Ishikawa (cell line): ENCODE measurements at regions not wholly inside any gene's neighbourhood (a gene's known extent, or its start where the extent isn't known, plus 50 kb on each side); places are given as distances from the start of the nearest gene placed in this dataset.

ENCODE experiments used
- EP300 ChIP-seq: IDR thresholded peaks from 2 replicates; pipeline ENCODE4 v1.6.1; 2012; ENCODE audit warnings: borderline replicate concordance
- FOXM1 ChIP-seq: IDR thresholded peaks from 2 replicates; pipeline ENCODE4 v1.6.1; 2012; ENCODE audit warnings: low read depth, borderline replicate concordance
- TAF1 ChIP-seq: IDR thresholded peaks from 2 replicates; pipeline ENCODE4 v1.6.1; 2012; ENCODE audit warnings: low read depth, mild to moderate bottlenecking
- TF ChIP-seq, protein P1 (sequence below): IDR thresholded peaks from 2 replicates; pipeline ENCODE4 v1.6.1; 2012; ENCODE audit warnings: low read depth, mild to moderate bottlenecking
- TF ChIP-seq, protein P2 (sequence below): IDR thresholded peaks from 2 replicates; pipeline ENCODE4 v1.6.1; 2012
- TF ChIP-seq, protein P3 (sequence below): IDR thresholded peaks from 2 replicates; pipeline ENCODE4 v1.6.1; 2012

DNA sequence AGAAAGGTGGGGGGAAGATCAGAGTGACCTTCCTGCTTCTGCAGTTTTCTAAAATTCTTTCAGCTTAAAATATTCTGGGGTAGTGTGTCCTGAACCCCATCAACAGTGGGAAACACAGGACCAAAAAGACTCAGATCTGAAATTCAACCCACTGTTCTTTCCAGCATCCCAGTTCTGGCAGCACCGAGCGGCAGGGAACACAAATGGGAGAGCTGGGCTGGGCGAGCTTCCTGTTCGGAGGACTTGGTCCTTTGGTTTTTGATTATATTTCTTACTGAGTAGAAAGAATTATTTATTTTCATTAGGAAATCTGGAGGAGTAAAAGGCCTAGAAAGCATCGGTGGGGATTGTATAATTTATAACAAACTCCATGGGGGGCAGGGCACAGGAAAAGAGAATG, 239.1 kb downstream of the COG6 start:
- TF ChIP-seq FOXM1 (no peak), EP300 (no peak), TAF1 (no peak)
- TF ChIP-seq, protein P1, sequence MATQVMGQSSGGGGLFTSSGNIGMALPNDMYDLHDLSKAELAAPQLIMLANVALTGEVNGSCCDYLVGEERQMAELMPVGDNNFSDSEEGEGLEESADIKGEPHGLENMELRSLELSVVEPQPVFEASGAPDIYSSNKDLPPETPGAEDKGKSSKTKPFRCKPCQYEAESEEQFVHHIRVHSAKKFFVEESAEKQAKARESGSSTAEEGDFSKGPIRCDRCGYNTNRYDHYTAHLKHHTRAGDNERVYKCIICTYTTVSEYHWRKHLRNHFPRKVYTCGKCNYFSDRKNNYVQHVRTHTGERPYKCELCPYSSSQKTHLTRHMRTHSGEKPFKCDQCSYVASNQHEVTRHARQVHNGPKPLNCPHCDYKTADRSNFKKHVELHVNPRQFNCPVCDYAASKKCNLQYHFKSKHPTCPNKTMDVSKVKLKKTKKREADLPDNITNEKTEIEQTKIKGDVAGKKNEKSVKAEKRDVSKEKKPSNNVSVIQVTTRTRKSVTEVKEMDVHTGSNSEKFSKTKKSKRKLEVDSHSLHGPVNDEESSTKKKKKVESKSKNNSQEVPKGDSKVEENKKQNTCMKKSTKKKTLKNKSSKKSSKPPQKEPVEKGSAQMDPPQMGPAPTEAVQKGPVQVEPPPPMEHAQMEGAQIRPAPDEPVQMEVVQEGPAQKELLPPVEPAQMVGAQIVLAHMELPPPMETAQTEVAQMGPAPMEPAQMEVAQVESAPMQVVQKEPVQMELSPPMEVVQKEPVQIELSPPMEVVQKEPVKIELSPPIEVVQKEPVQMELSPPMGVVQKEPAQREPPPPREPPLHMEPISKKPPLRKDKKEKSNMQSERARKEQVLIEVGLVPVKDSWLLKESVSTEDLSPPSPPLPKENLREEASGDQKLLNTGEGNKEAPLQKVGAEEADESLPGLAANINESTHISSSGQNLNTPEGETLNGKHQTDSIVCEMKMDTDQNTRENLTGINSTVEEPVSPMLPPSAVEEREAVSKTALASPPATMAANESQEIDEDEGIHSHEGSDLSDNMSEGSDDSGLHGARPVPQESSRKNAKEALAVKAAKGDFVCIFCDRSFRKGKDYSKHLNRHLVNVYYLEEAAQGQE = no peak
- TF ChIP-seq, protein P2, sequence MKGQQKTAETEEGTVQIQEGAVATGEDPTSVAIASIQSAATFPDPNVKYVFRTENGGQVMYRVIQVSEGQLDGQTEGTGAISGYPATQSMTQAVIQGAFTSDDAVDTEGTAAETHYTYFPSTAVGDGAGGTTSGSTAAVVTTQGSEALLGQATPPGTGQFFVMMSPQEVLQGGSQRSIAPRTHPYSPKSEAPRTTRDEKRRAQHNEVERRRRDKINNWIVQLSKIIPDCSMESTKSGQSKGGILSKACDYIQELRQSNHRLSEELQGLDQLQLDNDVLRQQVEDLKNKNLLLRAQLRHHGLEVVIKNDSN = no peak
- TF ChIP-seq, protein P3, sequence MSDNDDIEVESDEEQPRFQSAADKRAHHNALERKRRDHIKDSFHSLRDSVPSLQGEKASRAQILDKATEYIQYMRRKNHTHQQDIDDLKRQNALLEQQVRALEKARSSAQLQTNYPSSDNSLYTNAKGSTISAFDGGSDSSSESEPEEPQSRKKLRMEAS = no peak
